ENCODE measurements at regions not wholly inside any gene's neighbourhood (a gene's known extent, or its start where the extent isn't known, plus 50 kb on each side); places are given as distances from the start of the nearest gene placed in this dataset.

DNA sequence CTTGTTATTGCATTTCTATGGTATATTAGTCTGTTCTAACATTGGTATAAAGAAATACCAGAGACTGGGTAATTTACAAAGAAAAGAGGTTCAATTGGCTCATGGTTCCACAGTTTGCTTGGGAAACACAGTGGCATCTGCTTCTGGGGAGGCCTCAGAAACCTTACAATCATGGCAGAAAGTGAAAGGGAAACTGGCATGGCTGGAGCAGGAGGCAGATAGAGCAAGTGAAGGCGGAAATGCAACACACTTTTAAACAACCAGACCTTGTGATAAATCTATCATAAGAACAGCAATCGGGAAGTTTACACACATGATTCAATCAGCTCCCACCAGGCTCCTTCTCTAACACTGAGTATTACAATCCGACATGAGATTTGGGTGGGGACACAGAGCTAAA lies 346.6 kb upstream of the GNPDA2 start:
- Histone ChIP-seq H3K9ac (ENCODE audit: low read length) (no peak overlapping the region), H3K36me3 (ENCODE audit: control insufficient read depth, insufficient read depth, low read length) (no peaks in the 10 kb centered on the region), H3K27me3 (ENCODE audit: control insufficient read depth, insufficient read depth, low read length) (no peaks in the 10 kb centered on the region), H3K27ac (ENCODE audit: low read depth, low read length) (no peak overlapping the region), H3K4me1 (ENCODE audit: control insufficient read depth, insufficient read depth, low read length) (no peaks in the 10 kb centered on the region), H3K4me3 (ENCODE audit: low read length) (no peak overlapping the region)

DNA sequence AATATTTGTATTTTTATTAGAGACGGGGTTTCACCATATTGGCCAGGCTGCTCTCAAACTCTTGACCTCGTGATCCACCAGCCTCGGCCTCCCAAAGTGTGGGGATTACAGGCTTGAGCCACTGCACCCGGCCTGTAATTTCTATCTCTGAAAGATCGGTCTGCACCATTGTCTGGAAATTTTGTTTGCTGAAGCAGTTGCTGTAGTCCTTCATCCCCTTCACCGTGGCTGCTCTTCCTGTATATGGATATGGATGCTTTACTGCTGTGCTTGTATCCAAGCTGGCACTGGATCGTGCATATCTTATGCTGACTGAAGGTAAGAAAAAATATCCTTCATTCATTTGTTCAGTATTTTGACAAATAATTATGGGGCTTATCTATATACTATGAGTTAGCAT lies 338.4 kb upstream of the GNPDA2 start:
- no peak overlapping the region for H3K4me3 ChIP-seq (ENCODE audit: low read length)
- H3K27me3 ChIP-seq (ENCODE audit: control insufficient read depth, insufficient read depth, low read length): no peaks in the 10 kb centered on the region
- H3K9ac ChIP-seq (ENCODE audit: low read length): no peak overlapping the region
- H3K4me1 ChIP-seq (ENCODE audit: control insufficient read depth, insufficient read depth, low read length): no peaks in the 10 kb centered on the region
- H3K27ac ChIP-seq (ENCODE audit: low read depth, low read length): no peak overlapping the region
- H3K36me3 ChIP-seq (ENCODE audit: control insufficient read depth, insufficient read depth, low read length): no peaks in the 10 kb centered on the region

DNA sequence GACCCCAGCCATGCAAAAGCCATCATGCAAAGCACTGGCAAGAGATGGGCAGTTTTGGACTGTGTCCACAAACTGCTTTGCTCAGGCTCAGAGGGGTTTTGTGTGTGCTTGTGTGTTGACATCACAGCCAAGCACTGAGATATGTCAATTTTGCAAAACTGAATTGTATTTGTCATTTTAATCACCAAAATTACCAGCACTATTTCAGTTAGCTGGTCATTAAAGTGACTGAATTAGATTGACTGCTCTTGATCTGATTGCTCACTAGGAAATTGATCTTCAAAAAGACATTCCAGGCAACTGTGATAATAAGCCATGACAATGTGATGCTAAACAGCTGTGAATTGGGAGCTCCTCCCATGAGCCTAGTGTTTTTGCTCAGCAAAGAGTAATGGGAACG lies 337.3 kb upstream of the GNPDA2 start:
- Histone ChIP-seq H3K27ac (ENCODE audit: low read depth, low read length) (no peak overlapping the region), H3K4me1 (ENCODE audit: control insufficient read depth, insufficient read depth, low read length) (no peaks in the 10 kb centered on the region), H3K4me3 (ENCODE audit: low read length) (no peak overlapping the region), H3K27me3 (ENCODE audit: control insufficient read depth, insufficient read depth, low read length) (no peaks in the 10 kb centered on the region), H3K9ac (ENCODE audit: low read length) (no peak overlapping the region), H3K36me3 (ENCODE audit: control insufficient read depth, insufficient read depth, low read length) (no peaks in the 10 kb centered on the region)

DNA sequence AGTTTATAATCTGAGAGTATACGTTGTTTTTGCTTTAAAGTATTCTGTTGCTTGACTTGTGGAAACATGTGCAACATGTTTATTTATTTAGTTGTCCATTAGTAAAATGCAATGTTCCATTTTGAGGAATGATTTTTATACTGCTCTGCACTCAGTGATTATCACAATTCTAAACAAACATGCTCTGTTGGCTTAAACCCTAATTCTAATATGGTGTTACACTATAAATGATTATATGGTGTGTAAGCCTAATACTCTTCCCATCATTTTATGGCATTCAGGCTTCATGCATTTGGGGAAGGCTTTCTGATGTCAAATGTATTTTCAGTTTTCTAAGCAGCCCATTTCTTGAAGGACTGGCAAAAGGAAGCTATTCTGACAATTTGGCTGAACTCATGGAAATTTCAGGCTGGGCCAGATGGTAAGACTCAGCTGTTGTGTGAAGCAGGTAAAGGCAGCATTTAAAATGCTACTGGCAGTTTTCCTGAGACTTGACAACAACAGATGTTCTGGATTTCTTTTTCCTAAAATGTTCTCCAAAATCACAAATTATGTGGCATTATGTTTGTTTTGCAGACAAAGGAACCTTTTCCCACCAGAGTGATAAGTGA lies 336.7 kb upstream of the GNPDA2 start:
- no peak overlapping the region for H3K9ac ChIP-seq (ENCODE audit: low read length)
- no peaks in the 10 kb centered on the region for H3K36me3 ChIP-seq (ENCODE audit: control insufficient read depth, insufficient read depth, low read length)
- no peaks in the 10 kb centered on the region for H3K4me1 ChIP-seq (ENCODE audit: control insufficient read depth, insufficient read depth, low read length)
- H3K4me3 ChIP-seq (ENCODE audit: low read length): no peak overlapping the region
- H3K27ac ChIP-seq (ENCODE audit: low read depth, low read length): no peak overlapping the region
- no peaks in the 10 kb centered on the region for H3K27me3 ChIP-seq (ENCODE audit: control insufficient read depth, insufficient read depth, low read length)

DNA sequence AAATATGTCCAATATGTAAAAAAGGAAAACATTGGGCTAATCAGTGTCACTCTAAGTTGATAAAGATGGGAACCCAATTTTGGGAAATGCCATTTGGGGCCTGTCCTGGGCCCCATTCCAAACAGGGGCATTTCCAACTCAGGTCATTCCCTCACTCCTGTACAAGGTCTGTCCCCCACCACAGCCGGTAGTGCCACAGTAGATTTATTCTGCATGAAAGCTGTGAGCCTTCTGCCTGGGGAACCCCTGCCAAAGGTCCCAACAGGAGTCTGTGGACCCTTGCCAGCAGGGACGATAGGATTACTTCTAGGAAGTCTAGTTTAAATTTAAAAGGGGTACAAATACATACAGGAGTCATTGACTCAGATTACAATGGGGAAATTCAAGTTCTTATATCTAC lies 317.6 kb upstream of the GNPDA2 start:
- H3K36me3 ChIP-seq (ENCODE audit: control insufficient read depth, insufficient read depth, low read length): no peaks in the 10 kb centered on the region
- H3K27ac ChIP-seq (ENCODE audit: low read depth, low read length): no peak overlapping the region
- H3K4me3 ChIP-seq (ENCODE audit: low read length): no peak overlapping the region
- no peaks in the 10 kb centered on the region for H3K27me3 ChIP-seq (ENCODE audit: control insufficient read depth, insufficient read depth, low read length)
- H3K4me1 ChIP-seq (ENCODE audit: control insufficient read depth, insufficient read depth, low read length): no peaks in the 10 kb centered on the region
- no peak overlapping the region for H3K9ac ChIP-seq (ENCODE audit: low read length)

DNA sequence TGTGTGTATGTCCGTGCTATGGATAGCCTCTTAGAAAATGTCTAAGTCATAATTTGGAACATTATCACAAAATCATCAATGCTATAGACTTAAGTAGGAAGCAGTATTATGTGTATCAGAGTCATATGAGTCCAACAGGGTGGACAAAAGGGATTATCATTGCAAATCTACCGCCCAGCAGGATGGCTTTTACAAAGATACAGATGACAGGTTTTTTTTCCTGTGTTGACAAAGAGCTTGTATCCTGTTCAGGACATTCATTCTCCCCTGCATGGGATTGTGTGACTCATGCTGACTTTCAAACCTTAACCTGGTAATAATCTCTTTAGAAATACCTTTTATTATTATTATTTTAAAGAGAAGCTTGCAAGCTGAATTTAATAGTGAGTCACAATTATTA lies 310.3 kb upstream of the GNPDA2 start:
- Histone ChIP-seq H3K4me1 (ENCODE audit: control insufficient read depth, insufficient read depth, low read length) (no peaks in the 10 kb centered on the region), H3K9ac (ENCODE audit: low read length) (no peak overlapping the region), H3K36me3 (ENCODE audit: control insufficient read depth, insufficient read depth, low read length) (no peaks in the 10 kb centered on the region), H3K27ac (ENCODE audit: low read depth, low read length) (no peak overlapping the region), H3K4me3 (ENCODE audit: low read length) (no peak overlapping the region), H3K27me3 (ENCODE audit: control insufficient read depth, insufficient read depth, low read length) (no peaks in the 10 kb centered on the region)

DNA sequence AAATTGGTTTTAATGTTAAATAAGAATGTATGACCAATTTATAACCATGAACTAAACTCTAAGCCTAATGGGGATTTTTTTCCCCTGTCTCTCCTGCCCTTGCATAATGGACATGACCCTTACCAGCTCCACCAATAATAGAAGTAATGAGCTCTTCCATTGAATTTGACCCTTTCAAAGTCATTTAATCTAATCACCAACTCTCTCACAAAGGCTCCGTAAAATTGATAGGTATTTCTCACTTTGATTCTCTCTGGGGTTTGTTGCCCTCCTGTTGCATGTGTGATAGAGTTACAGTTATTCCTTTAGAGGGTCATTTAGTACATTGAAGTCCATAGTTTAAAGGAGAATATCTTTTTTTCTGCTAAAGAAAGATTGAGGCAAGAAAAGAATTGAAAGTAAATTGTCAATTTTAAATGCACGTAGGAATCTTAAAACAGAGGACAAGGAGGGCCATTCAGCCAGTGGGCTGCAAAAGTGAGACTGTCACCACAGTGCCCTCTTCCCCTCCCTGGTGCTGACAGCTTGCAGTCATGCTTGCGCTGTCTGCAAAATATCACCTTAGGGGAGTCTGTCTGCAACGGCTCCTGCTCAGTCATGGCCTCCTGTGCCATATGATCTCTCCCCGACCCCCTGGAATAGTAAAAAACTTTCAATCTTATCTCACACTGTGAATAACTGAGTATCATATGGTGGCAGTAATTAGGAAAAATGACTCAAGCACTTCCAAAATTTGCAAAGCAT lies 307.5 kb upstream of the GNPDA2 start:
- H3K27ac ChIP-seq (ENCODE audit: low read depth, low read length): no peak overlapping the region
- no peak overlapping the region for H3K9ac ChIP-seq (ENCODE audit: low read length)

DNA sequence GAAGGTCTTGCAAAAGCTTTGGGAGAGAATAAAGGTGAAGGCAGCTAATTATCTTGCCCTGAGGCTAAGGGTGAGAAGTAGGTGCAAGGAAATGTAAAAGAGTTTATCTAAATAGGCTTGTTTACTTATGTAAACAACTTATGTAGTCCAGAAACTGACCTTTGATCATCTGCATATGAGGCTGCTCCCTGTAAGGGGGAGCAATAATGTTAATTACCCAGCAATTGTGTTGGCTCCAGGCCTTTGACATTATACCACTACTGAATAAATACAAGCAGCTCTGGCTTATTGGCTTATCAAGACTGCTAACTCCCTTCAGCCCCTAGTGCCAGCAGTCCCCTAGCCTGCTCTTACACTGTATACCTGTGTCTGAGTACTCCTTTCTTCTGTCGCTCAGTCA lies 303.7 kb upstream of the GNPDA2 start:
- Histone ChIP-seq H3K36me3 (ENCODE audit: control insufficient read depth, insufficient read depth, low read length) (no peaks in the 10 kb centered on the region), H3K9ac (ENCODE audit: low read length) (no peak overlapping the region), H3K4me3 (ENCODE audit: low read length) (no peak overlapping the region), H3K27me3 (ENCODE audit: control insufficient read depth, insufficient read depth, low read length) (no peaks in the 10 kb centered on the region), H3K4me1 (ENCODE audit: control insufficient read depth, insufficient read depth, low read length) (no peaks in the 10 kb centered on the region), H3K27ac (ENCODE audit: low read depth, low read length) (no peak overlapping the region)

More for the DNA sequence above, 307.5 kb upstream of the GNPDA2 start:
- H3K27me3 ChIP-seq (ENCODE audit: control insufficient read depth, insufficient read depth, low read length): no peaks in the 10 kb centered on the region
- H3K4me3 ChIP-seq (ENCODE audit: low read length): no peak overlapping the region
- H3K36me3 ChIP-seq (ENCODE audit: control insufficient read depth, insufficient read depth, low read length): no peaks in the 10 kb centered on the region
- H3K4me1 ChIP-seq (ENCODE audit: control insufficient read depth, insufficient read depth, low read length): no peaks in the 10 kb centered on the region

DNA sequence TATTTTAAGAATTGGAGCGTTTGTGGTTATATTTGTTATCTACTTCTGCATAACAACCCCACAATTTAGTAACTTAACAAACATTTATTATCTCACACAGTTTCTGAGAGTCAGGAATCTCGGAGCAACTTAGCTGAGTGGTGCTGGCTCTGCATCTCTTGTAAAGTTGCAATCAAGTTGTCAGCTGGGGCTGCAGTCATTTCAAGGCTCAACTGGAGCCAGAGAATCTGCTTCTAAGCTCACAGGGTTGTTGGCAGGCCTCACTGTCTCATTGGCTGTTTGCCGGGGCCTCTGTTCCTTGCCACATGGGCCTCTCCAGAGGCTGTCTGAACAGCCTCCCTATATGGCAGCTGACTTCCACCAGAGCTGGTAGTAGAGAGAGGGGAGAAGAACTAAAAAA lies 281.2 kb upstream of the GNPDA2 start:
- Histone ChIP-seq H3K27me3 (ENCODE audit: control insufficient read depth, insufficient read depth, low read length) (no peaks in the 10 kb centered on the region), H3K9ac (ENCODE audit: low read length) (no peak overlapping the region), H3K4me3 (ENCODE audit: low read length) (no peak overlapping the region), H3K36me3 (ENCODE audit: control insufficient read depth, insufficient read depth, low read length) (no peaks in the 10 kb centered on the region), H3K4me1 (ENCODE audit: control insufficient read depth, insufficient read depth, low read length) (no peaks in the 10 kb centered on the region), H3K27ac (ENCODE audit: low read depth, low read length) (no peak overlapping the region)

DNA sequence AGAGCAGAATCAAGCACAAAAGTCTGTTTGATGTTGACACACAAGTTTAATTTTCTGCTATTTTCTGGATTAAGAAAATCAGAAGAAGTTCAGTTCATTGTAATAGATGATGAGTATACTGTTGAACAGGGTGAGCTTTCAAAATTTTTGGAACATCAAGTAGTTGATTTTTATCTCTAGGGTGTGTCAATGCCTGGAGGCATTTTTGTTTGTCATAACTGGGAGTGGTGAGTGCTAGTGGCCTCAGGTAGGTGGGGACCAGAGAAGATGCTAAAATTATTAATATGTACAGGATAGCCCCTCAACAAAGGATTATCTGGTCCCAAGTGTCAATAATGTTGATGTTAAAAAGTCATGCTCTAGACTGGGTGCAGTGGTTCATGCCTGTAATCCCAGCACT lies 279.7 kb upstream of the GNPDA2 start:
- Histone ChIP-seq H3K36me3 (ENCODE audit: control insufficient read depth, insufficient read depth, low read length) (no peaks in the 10 kb centered on the region), H3K27ac (ENCODE audit: low read depth, low read length) (no peak overlapping the region), H3K4me1 (ENCODE audit: control insufficient read depth, insufficient read depth, low read length) (no peaks in the 10 kb centered on the region), H3K9ac (ENCODE audit: low read length) (no peak overlapping the region), H3K4me3 (ENCODE audit: low read length) (no peak overlapping the region), H3K27me3 (ENCODE audit: control insufficient read depth, insufficient read depth, low read length) (no peaks in the 10 kb centered on the region)

DNA sequence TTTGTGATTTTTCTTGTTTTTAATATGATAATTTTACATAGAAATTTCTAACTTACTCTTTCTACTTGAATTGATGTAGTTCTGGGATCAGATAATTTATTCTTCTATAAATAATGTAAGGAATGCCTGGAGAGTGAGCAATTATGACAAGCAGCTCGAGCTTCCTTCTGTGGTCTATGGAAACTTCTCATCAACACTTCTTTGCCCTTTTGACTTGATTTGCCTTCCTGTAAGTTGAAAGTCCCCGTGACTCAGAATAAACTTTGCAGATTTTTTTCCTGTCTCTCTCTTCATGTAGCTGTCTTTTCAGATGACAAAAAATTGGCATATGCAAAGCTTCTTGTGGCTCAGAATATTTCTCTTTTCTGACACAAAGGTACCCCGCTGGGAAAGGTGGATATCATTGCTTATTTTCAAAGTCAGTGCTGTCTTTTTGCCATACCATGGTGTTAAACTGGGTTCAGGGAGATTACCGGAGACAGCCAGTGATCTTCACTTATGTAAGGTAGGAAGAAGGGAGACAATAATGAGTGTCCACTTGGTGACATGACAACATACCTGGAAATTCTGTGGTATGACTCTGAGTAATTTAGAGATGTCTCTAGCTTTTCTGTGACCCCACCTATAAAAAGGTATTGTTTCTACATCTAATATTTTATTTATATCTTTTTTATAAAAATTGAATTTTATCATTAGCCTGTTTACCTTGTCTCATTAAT lies 278.6 kb upstream of the GNPDA2 start:
- Histone ChIP-seq H3K27ac (ENCODE audit: low read depth, low read length) (no peak overlapping the region), H3K36me3 (ENCODE audit: control insufficient read depth, insufficient read depth, low read length) (no peaks in the 10 kb centered on the region), H3K27me3 (ENCODE audit: control insufficient read depth, insufficient read depth, low read length) (no peaks in the 10 kb centered on the region), H3K9ac (ENCODE audit: low read length) (no peak overlapping the region), H3K4me1 (ENCODE audit: control insufficient read depth, insufficient read depth, low read length) (no peaks in the 10 kb centered on the region), H3K4me3 (ENCODE audit: low read length) (no peak overlapping the region)

DNA sequence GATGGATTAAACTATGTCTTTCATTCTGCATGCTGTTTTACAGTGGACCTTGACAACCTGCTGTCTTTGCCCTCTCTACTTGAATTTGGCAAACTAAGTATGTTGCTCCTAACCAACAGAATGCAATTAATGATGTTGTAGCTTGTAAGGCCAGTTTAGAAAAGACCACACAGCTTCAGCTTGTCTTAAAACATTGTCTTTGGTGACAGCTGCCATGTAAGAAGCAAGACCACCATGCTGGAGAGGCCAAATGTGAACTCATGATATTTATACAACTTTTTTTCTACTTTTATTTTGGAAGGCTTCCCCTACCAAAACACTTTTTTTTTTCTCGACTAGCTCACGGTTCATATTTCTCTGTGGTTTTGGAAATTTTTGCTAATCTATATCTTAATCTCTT lies 278.0 kb upstream of the GNPDA2 start:
- no peaks in the 10 kb centered on the region for H3K27me3 ChIP-seq (ENCODE audit: control insufficient read depth, insufficient read depth, low read length)
- H3K36me3 ChIP-seq (ENCODE audit: control insufficient read depth, insufficient read depth, low read length): no peaks in the 10 kb centered on the region
- H3K9ac ChIP-seq (ENCODE audit: low read length): no peak overlapping the region
- H3K4me3 ChIP-seq (ENCODE audit: low read length): no peak overlapping the region
- H3K27ac ChIP-seq (ENCODE audit: low read depth, low read length): no peak overlapping the region
- H3K4me1 ChIP-seq (ENCODE audit: control insufficient read depth, insufficient read depth, low read length): no peaks in the 10 kb centered on the region
